GM21367 (cell line): ENCODE measurements at regions not wholly inside any gene's neighbourhood (a gene's known extent, or its start where the extent isn't known, plus 50 kb on each side); places are given as distances from the start of the nearest gene placed in this dataset.

ENCODE experiments used
- ATAC-seq: cut with Tn5 transposase; IDR thresholded peaks from one replicate; pipeline ENCODE4 v1.9.1; 2021; ENCODE audit not compliant: unreplicated experiment

DNA sequence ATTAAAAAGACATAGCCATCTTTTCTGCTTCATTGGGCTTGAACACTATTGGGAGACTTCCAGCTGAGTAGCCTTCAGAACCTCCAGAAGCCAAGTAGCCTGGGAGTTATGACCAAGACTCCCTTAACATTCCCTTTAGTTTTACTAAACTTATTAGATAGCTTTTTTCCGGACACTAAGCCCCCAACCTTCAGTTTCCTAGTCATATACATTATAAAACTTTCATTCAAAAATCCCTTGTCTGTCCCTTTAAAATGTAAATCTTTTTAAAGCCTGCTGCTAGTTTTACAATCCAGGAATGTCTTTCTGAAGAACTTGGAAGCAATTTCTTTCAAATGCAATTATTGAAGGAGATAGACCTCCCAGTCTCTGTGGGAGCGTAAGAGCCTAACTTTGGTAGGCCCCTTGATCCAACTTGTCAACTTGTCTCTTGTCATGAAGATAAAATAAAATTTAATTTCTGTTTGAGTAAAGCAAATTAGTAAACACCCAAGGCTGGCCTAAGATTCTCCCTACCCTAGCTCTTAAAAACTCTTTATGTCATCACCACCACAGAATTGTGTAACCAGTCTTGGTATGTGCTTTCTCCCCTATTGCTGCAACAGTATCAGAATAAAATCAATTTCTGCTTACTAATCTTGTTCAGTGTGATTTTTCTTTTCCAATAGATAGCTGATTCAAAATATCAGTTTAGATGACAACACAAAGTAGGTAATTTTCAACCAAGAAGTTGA, 796.2 kb downstream of the PLA2G4A start:
- no peak for ATAC-seq

DNA sequence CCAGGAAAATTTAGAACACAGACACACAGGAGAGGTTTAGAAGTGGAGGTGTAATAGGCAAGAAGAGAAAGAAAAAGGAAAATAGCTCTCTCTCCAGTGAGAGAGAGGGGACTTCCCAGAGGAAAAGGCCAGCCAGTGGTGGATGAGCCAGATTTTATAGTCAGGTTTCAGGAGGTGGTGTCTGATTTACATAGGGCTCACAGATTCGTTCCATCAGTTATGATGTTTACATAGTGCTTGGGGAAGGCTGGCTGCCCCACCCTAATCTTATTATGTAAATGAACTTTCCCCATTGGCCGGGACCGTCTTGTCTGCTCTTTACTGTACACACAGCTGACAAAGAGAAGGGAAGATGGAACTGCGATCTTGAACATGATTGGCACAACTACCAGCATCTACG, 797.3 kb downstream of the PLA2G4A start:
- no peak for ATAC-seq

DNA sequence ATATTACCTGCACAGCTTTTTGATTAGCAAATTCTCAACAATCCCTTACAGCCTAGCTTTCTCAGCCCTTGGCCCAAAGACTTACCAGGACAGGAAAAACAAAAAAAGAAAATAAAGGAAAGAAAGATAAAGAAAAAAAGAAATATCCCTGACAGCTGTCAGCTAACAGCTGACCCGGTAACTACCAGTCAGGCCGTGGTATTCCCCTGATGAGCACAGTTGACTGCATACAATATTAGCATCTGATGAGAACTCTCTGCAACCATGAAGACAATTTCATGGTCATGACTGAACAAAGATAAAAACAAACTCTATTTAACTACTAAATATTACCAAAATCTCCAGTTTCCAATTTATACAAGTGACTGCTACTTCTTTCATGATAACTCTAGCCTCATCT, 798.8 kb downstream of the PLA2G4A start:
- no peak for ATAC-seq

GRCh38 chr1:187629075-187629474, 800.3 kb downstream of the PLA2G4A start:
- ATAC-seq, result no peak

- ATAC-seq, result no peak
These were observed 802.1 kb downstream of the PLA2G4A start for GRCh38 chr1:187630653-187631380.

DNA sequence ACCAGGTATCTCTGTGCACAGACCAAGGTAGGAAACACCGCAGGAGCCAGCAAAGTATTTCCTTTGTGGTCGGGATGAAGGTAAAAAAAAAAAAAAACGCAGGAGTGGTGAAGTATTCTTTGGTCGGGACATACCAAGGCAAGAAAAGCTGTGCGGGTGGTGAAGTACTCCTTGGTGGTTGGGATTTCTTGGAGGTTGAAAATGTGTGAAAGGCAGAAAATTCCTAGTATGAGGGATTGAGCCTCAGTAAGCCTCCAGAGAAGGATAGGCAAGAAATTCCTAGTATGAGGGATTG, 802.6 kb downstream of the PLA2G4A start:
- no peak for ATAC-seq

DNA sequence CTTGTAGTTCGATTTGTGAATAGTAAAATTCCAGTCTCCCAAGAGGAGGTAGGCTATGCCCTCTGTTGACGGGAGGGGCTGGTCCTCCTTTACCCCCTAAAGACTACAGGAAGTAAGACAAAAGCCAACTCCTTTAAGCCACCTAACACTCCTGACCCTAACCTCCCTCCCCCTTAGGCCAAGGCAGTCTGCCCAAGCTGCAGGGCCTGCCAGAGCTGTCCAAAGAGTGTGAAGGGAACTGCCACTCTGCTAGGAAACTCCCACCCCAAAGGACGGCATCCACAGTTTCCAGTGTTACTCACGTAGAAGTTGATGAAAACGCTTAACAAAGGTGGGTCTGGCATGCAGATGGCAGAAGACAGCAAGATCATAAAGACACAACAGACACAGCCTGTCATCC, 803.2 kb downstream of the PLA2G4A start:
- no peak for ATAC-seq

DNA sequence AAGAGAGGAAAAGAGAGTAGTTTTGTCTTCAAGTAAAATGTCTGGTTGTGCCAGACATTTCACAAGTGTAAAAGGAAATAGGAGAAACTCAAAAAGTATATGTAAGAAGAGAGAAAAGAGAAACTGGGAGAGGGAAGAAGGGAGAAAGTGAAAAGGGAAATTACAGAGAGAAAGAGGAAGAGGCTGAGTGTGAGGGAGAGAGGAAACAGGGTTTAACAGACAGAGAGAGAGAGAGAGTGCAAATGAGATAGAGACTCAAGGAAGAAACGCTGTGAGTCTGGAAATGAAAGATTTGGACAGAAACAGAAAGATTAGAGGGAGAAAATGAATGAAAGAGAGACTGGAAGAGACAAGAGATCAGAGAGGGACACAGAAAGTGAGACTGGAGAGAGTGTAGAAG, 806.2 kb downstream of the PLA2G4A start:
- ATAC-seq, result no peak

GRCh38 chr1:187638733-187639434, 810.1 kb downstream of the PLA2G4A start:
- no peak for ATAC-seq

- ATAC-seq, result no peak
These were observed 812.3 kb downstream of the PLA2G4A start for GRCh38 chr1:187641015-187641414.

- ATAC-seq, result no peak
These were observed 812.7 kb downstream of the PLA2G4A start for GRCh38 chr1:187641463-187641862.

GRCh38 chr1:187641907-187642306, 813.2 kb downstream of the PLA2G4A start:
- ATAC-seq, result no peak

DNA sequence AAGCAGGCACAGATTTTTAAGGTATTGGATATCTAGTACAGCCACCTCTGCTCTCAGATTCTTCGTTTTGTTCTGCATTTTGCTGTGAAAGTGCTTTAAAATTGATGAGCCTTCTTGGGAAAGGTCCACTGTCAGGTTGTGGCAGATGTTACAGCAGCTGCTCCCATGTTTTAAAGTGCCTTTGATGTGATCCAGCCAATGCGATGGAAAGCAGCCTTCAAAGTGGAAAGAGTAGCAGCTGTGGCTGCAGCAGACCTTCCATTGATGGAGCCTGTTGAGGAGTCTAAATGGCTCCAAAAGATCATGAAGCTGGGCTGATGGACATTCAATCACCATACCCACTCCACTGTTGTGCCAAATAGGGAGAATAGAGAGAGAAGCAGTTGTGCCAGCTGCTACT, 816.9 kb downstream of the PLA2G4A start:
- no peak for ATAC-seq

GRCh38 chr1:187646536-187647107, 817.9 kb downstream of the PLA2G4A start:
- ATAC-seq, result no peak

GRCh38 chr1:187648091-187648490, 819.3 kb downstream of the PLA2G4A start:
- ATAC-seq, result no peak

DNA sequence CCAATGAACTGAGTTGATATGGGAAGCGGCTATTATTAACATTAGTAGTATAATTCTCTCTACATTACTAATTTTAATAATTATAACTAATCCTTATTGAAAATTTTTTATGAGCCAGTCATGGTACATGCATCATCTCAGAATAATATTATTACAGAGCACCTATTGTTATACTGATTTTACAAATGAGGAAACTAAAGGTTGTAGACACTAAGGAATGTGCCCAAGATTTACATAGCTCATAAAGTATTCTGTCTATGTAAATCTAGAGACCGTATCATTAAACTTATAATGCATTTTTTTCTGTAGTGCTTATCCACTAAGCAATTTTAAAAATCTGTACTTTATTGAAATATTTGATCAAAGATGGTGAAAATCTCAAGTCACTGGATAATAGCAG, 825.9 kb downstream of the PLA2G4A start:
- ATAC-seq, result no peak

GRCh38 chr1:187655104-187655503, 826.4 kb downstream of the PLA2G4A start:
- ATAC-seq, result no peak

- ATAC-seq, result no peak
These were observed 836.7 kb downstream of the PLA2G4A start for GRCh38 chr1:187665483-187665882.

DNA sequence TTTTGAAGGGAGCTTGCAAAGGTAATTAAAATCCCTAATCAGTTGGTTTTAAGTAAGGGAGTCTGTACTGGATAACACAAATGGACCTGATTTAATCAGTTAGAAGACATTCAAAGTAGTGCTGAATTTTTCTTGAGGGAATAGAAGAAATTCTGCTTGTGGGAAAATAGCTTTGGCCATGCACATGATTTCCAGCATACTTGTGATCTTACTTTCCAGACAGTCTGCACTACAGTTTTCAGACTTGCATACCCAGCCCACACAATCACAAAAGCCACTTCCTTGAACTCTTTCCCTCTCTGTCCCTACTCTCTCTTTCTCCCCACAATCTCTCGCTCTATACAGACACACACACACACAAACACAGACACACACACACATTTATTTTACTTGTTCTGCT, 852.1 kb downstream of the PLA2G4A start:
- no peak for ATAC-seq

- ATAC-seq, result no peak
These were observed 853.4 kb downstream of the PLA2G4A start for GRCh38 chr1:187682112-187682511.

DNA sequence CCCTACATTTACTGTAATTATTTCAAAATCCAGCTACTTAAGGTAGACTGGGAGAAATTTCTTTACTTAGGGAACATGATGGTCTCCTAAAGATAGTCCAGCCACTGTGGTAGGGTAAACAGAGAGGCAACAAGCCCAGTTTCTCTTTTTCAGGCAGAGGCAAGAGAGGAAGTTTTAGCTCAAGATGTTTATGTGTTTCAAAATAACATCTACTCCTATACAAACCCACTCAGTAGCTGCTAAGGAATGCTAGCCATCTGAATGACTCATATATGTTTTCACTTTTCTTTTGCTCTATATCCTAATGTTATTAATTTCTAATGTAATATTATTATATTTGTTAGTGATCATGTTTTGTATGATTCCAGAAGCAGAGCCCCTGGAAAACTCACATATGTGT, 856.6 kb downstream of the PLA2G4A start:
- no peak for ATAC-seq

DNA sequence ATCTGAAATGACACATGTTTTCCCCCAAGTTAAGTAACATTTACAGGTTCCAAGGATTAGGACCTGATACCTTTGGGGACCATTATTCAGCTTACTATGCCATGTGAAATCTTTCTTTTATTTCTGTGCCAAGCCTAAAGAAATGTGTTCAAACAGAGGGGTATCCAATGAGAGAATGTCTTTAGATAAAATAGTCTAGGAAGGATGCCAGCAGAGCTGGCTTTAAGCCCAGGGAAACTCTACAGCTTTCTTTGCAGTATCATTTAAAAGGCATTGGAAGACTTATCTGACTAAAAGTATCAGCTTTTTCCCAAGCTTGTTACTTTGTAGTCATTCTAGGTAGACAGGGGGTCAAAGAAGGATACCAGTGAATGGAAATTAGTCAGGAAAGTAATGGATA, 860.4 kb downstream of the PLA2G4A start:
- no peak for ATAC-seq
